ENCODE measurements at regions not wholly inside any gene's neighbourhood (a gene's known extent, or its start where the extent isn't known, plus 50 kb on each side); places are given as distances from the start of the nearest gene placed in this dataset.

DNA sequence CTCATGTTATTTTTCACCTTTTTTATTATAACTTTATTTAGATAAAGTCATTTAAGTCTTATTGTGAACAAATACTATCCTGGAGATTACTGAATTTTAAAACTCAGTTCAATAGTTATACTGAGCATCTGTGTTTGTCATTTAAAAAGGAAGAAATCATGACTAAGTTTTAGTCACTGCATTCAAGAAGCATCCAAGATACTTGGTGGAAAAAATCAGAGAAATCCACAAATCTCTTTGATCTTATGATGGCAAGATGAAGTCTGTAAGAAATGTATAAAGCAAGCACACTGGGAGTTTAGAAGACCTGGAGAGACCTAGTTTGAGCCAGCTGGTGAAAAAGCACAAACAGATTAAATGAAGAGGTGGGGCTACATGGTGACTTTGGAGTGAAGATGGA is 529.8 kb upstream of the IGFBP3 start:
- no peak overlapping the region for H3K4me3 ChIP-seq (ENCODE audit: low read depth, low read length)
- DNase-seq (ENCODE audit: low read depth) = no peak
- TF ChIP-seq MYC (IDR thresholded peaks at IDR 0.05; ENCODE audit: low read depth, low read length) (no peak), POLR2A (IDR thresholded peaks at IDR 0.05; ENCODE audit: extremely low read depth, insufficient read length) (no peak)
- TF ChIP-seq, protein P1, sequence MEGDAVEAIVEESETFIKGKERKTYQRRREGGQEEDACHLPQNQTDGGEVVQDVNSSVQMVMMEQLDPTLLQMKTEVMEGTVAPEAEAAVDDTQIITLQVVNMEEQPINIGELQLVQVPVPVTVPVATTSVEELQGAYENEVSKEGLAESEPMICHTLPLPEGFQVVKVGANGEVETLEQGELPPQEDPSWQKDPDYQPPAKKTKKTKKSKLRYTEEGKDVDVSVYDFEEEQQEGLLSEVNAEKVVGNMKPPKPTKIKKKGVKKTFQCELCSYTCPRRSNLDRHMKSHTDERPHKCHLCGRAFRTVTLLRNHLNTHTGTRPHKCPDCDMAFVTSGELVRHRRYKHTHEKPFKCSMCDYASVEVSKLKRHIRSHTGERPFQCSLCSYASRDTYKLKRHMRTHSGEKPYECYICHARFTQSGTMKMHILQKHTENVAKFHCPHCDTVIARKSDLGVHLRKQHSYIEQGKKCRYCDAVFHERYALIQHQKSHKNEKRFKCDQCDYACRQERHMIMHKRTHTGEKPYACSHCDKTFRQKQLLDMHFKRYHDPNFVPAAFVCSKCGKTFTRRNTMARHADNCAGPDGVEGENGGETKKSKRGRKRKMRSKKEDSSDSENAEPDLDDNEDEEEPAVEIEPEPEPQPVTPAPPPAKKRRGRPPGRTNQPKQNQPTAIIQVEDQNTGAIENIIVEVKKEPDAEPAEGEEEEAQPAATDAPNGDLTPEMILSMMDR (IDR thresholded peaks at IDR 0.05; ENCODE audit: low read depth, low read length) = no peak

DNA sequence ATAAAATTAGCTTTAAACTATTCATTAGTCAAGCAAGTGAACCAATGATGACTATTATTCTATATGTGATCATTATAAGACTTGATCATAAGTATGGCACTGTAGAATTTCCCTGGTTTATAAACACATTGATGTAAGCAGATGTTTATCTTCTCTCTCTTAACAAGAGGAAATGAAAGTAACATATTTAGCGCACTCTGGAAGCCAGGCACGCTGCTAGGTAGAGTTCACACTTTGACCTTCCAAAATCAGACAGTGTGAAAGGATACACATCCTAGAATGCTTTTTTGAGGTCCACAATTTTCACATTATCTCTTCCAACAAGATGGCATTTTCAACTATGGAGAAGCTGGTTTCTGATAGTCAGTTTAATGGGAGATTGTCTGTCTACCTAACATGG is 529.4 kb upstream of the IGFBP3 start:
- TF ChIP-seq MYC (IDR thresholded peaks at IDR 0.05; ENCODE audit: low read depth, low read length) (no peak), POLR2A (IDR thresholded peaks at IDR 0.05; ENCODE audit: extremely low read depth, insufficient read length) (no peak)
- TF ChIP-seq, protein P2, sequence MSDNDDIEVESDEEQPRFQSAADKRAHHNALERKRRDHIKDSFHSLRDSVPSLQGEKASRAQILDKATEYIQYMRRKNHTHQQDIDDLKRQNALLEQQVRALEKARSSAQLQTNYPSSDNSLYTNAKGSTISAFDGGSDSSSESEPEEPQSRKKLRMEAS (IDR thresholded peaks at IDR 0.05; ENCODE audit: low read depth, low read length) = no peak
- TF ChIP-seq, protein P1 (IDR thresholded peaks at IDR 0.05; ENCODE audit: low read depth, low read length) = no peak
- no peak for DNase-seq (ENCODE audit: low read depth)
- H3K4me3 ChIP-seq (ENCODE audit: low read depth, low read length) = no peak overlapping the region

DNA sequence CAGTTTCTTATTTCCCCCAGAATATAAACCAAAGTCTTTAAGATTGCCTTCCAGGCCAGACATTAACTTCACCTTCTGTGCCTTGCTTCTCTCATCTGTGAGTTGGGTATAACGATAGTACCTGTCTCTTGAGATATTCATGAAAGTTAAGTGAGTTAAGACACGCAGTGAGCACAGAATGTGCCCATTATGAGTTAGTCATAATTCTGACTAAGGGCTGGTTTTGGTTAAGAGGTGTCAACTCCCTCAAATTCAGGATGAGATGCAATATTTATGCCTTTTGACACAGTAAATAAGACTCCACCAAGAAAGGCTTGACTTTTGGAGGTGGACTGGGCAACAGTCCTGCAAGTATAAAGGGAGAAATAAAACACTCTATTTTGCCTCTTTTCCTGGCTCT is 528.7 kb upstream of the IGFBP3 start:
- DNase-seq (ENCODE audit: low read depth) = no peak
- TF ChIP-seq, protein P1 (IDR thresholded peaks at IDR 0.05; ENCODE audit: low read depth, low read length) = no peak
- TF ChIP-seq POLR2A (IDR thresholded peaks at IDR 0.05; ENCODE audit: extremely low read depth, insufficient read length) = no peak
- TF ChIP-seq, protein P2 (IDR thresholded peaks at IDR 0.05; ENCODE audit: low read depth, low read length) = no peak
- no peak for TF ChIP-seq MYC (IDR thresholded peaks at IDR 0.05; ENCODE audit: low read depth, low read length)
- no peak overlapping the region for H3K4me3 ChIP-seq (ENCODE audit: low read depth, low read length)

DNA sequence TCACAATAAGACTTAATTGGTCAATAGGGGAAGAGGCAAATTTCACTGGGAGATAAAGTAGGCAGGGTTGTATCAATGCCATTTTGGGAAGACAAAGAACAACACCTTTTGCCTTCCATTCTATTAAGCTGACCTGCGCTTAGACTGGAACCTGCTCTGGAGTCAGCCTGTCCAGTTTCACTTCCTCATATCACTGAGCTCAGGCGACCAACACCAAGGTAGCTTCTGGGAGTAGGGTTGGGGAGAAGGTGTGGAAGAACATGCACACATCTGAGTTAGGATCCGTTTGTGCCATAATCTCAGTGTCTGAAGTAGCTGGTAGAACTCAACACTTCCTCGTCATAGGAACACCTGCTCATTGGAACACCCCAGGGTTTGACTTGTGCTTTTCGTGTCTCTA is 527.4 kb upstream of the IGFBP3 start:
- TF ChIP-seq POLR2A (IDR thresholded peaks at IDR 0.05; ENCODE audit: extremely low read depth, insufficient read length) = no peak
- TF ChIP-seq, protein P1 (IDR thresholded peaks at IDR 0.05; ENCODE audit: low read depth, low read length) = no peak
- TF ChIP-seq MYC (IDR thresholded peaks at IDR 0.05; ENCODE audit: low read depth, low read length) = no peak
- TF ChIP-seq, protein P2 (IDR thresholded peaks at IDR 0.05; ENCODE audit: low read depth, low read length) = no peak
- peak; percentile 29 for DNase-seq (ENCODE audit: low read depth)

DNA sequence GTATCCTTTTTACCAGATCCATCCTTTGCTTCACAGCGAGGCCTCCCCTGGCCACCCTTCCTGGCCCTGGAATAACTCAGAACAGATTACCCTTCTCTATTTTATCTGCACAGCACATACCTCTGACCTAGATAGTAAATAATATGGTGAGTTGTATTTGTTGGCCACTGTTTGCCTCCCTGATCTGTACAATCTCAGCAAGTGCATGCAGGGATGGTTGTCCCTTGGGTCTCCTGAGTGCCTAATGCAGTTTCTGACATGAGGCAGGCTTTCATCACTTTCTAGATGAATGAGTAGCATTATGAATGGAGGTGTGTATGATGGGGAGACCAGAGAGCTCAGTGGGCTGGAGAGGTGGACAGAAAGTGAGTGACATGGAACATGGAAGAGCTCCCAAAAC is 525.1 kb upstream of the IGFBP3 start:
- TF ChIP-seq MYC (IDR thresholded peaks at IDR 0.05; ENCODE audit: low read depth, low read length) (no peak), POLR2A (IDR thresholded peaks at IDR 0.05; ENCODE audit: extremely low read depth, insufficient read length) (no peak)
- TF ChIP-seq, protein P1 (IDR thresholded peaks at IDR 0.05; ENCODE audit: low read depth, low read length) = no peak
- TF ChIP-seq, protein P2 (IDR thresholded peaks at IDR 0.05; ENCODE audit: low read depth, low read length) = no peak
- DNase-seq (ENCODE audit: low read depth) = no peak
- no peak overlapping the region for H3K4me3 ChIP-seq (ENCODE audit: low read depth, low read length)

More for the DNA sequence above, 527.4 kb upstream of the IGFBP3 start:
- no peak overlapping the region for H3K4me3 ChIP-seq (ENCODE audit: low read depth, low read length)

DNA sequence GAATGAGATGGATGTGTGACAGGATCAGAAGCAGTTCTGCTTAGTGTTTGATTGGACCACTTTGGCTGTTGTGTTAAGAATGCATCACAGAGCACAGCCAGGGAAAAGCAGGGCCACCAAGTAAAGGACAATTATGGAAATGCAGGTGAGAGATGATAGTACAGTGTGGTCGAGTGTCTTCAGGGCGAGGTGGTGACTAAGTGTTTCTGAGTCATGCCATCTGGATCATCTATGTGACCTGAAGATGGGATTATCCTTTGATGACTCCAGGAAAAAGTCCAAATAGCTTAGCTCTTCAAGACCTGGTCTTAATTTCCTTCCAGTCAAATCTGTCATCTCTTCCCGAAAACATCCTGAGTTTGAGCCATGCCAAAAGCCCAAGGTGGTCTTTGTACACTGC is 523.2 kb upstream of the IGFBP3 start:
- DNase-seq (ENCODE audit: low read depth) = no peak
- no peak overlapping the region for H3K4me3 ChIP-seq (ENCODE audit: low read depth, low read length)
- TF ChIP-seq POLR2A (IDR thresholded peaks at IDR 0.05; ENCODE audit: extremely low read depth, insufficient read length) (no peak), MYC (IDR thresholded peaks at IDR 0.05; ENCODE audit: low read depth, low read length) (no peak)
- TF ChIP-seq, protein P1 (IDR thresholded peaks at IDR 0.05; ENCODE audit: low read depth, low read length) = no peak
- TF ChIP-seq, protein P2 (IDR thresholded peaks at IDR 0.05; ENCODE audit: low read depth, low read length) = no peak
